ENCODE measurements at regions not wholly inside any gene's neighbourhood (a gene's known extent, or its start where the extent isn't known, plus 50 kb on each side); places are given as distances from the start of the nearest gene placed in this dataset.

DNA sequence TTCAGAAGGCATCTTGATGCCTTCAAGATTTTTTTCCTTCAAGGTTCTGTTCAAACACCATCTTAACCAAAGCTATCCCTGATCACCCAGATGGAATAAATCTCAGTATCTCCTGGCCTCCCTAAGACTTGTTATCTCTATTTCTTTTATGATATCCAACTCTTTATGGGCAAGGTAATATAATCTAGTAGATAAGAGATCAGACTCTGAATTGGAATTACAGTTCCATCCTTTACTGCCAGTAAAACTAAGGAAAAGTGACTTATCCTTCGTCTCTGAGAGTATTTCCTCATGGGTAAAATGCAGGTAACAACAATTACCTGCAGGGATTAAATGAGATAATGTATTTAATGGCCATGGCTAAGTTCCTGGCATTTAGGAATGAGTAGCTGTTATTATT is 445.0 kb upstream of the DAB1 start:
- TF ChIP-seq EZH2 (IDR thresholded peaks at IDR 0.05; ENCODE audit: borderline replicate concordance, low read depth, low read length, severe bottlenecking) (no peak), CTCF (IDR thresholded peaks at IDR 0.05; ENCODE audit: borderline replicate concordance, extremely low read depth, low read length, poor library complexity, severe bottlenecking) (no peak)

All from DND-41 (cell line).